Tongue (tissue), 1 donor: ENCODE measurements at regions not wholly inside any gene's neighbourhood (a gene's known extent, or its start where the extent isn't known, plus 50 kb on each side); places are given as distances from the start of the nearest gene placed in this dataset.

ENCODE experiments used
- DNase-seq: peaks from one replicate; pipeline ENCODE4 v3.0.0-alpha.2; 2015

GRCh38 chr17:17417718-17418181 is 59.0 kb upstream of the MED9 start:
- peak; percentile 59 for DNase-seq

- no peak for DNase-seq
Observed at GRCh38 chr17:17419166-17419565, 57.6 kb upstream of the MED9 start.

- peak; percentile 52 for DNase-seq
Observed at GRCh38 chr17:17419631-17420030, 57.2 kb upstream of the MED9 start.

GRCh38 chr17:17420082-17420481 is 56.7 kb upstream of the MED9 start:
- peak; percentile 63 for DNase-seq

GRCh38 chr17:17420561-17421269 is 56.1 kb upstream of the MED9 start:
- DNase-seq: peak; percentile 15

- no peak for DNase-seq
Observed at GRCh38 chr17:17421346-17422216, 55.2 kb upstream of the MED9 start.

GRCh38 chr17:17422217-17422610 is 54.6 kb upstream of the MED9 start:
- no peak for DNase-seq

- peak; percentile 61 for DNase-seq
Observed at GRCh38 chr17:17422641-17423040, 54.2 kb upstream of the MED9 start.

- no peak for DNase-seq
Observed at GRCh38 chr17:17423656-17424055, 53.1 kb upstream of the MED9 start.

GRCh38 chr17:17424552-17424951 is 52.2 kb upstream of the MED9 start:
- no peak for DNase-seq

GRCh38 chr17:17425005-17425404 is 51.8 kb upstream of the MED9 start:
- no peak for DNase-seq

GRCh38 chr17:17425591-17425990 is 51.2 kb upstream of the MED9 start:
- DNase-seq: peak; percentile 21

GRCh38 chr17:17426184-17426583 is 50.6 kb upstream of the MED9 start:
- no peak for DNase-seq
